Naive thymus-derived CD8-positive, alpha-beta T cell (primary cell): ENCODE measurements at regions not wholly inside any gene's neighbourhood (a gene's known extent, or its start where the extent isn't known, plus 50 kb on each side); places are given as distances from the start of the nearest gene placed in this dataset.

ENCODE experiments used
- ATAC-seq, 2 donors: fragments of 150-1000 bp; cut with Tn5 transposase in 1 of 2; sonication (Bioruptor Pico), chemical (Tn5 transposase) in 1 of 2; 1 replicate in 1 of 2; 2 replicates in 1 of 2; pipeline ENCODE4 v1.10.0; 2021; ENCODE audit warnings: mild to moderate bottlenecking in 2 of 2, moderate library complexity in 2 of 2
- POLR2A ChIA-PET: fragments of 350-600 bp; sonication (Branson Sonifier 250); formaldehyde crosslinking; loops from one replicate; lab custom pipeline; 2021; ENCODE audit warnings: antibody characterized with exemption; lab: Charles Lee
- DNase-seq, 10 donors: peaks; one replicate each; pipeline versions ENCODE4 v3.0.0 to v3.0.0-alpha.2; 2020 to 2022
- H3K27ac Mint-ChIP-seq, 10 donors: one replicate each; pipeline ENCODE4 v1.8.0; 2020 to 2022; ENCODE audit warnings: mild to moderate bottlenecking in 10 of 10, mixed read lengths in 10 of 10, moderate library complexity in 4 of 10, inconsistent platforms in 1 of 10
- H3K27me3 Mint-ChIP-seq, 5 donors: one replicate each; pipeline ENCODE4 v1.8.0; 2021 to 2022; ENCODE audit warnings: mixed read lengths in 5 of 5
- H3K36me3 Mint-ChIP-seq, 3 donors: one replicate each; pipeline ENCODE4 v1.8.0; 2020 to 2022; ENCODE audit warnings: mixed read lengths in 3 of 3, mild to moderate bottlenecking in 2 of 3, inconsistent platforms in 1 of 3
- H3K4me1 Mint-ChIP-seq, 4 donors: one replicate each; pipeline ENCODE4 v1.8.0; 2021 to 2022; ENCODE audit warnings: mixed read lengths in 4 of 4
- H3K4me3 Mint-ChIP-seq, 10 donors: one replicate each; pipeline ENCODE4 v1.8.0; 2020 to 2022; ENCODE audit warnings: mild to moderate bottlenecking in 10 of 10, mixed read lengths in 10 of 10, moderate library complexity in 6 of 10, inconsistent platforms in 1 of 10
- H3K9me3 Mint-ChIP-seq, 9 donors: one replicate each; pipeline ENCODE4 v1.8.0; 2020 to 2022; ENCODE audit warnings: mixed read lengths in 9 of 9, mild to moderate bottlenecking in 3 of 9, inconsistent platforms in 1 of 9, moderate library complexity in 1 of 9

- POLR2A ChIA-PET: no interaction called here
- H3K4me1 Mint-ChIP-seq: no peaks in the 10 kb centered on the region
Measured at GRCh38 chr3:118666-119065, 77.9 kb upstream of the CHL1 start.

GRCh38 chr3:123341-123740 lies 73.2 kb upstream of the CHL1 start:
- POLR2A ChIA-PET: no interaction called here
- peaks cover 0 to 26% (median 4%) of the 10 kb centered on the region in 9 donors for H3K9me3 Mint-ChIP-seq
- H3K27ac Mint-ChIP-seq: no peak overlapping the region
- H3K36me3 Mint-ChIP-seq: no peaks in the 10 kb centered on the region
- DNase-seq: no peak
- peaks cover 0 to 10% (median 0%) of the 10 kb centered on the region in 5 donors for H3K27me3 Mint-ChIP-seq
- no peaks in the 10 kb centered on the region for H3K4me1 Mint-ChIP-seq
- no peak for ATAC-seq
- H3K4me3 Mint-ChIP-seq: no peak overlapping the region

More at GRCh38 chr3:118666-119065, 77.9 kb upstream of the CHL1 start:
- Mint-ChIP-seq H3K27ac (no peak overlapping the region), H3K9me3 (peaks cover 0 to 2% (median 0%) of the 10 kb centered on the region in 9 donors), H3K27me3 (peaks cover 0 to 5% (median 0%) of the 10 kb centered on the region in 5 donors), H3K4me3 (no peak overlapping the region), H3K36me3 (no peaks in the 10 kb centered on the region)
- DNase-seq (no peak), ATAC-seq (no peak)

GRCh38 chr3:124557-125179 lies 71.9 kb upstream of the CHL1 start:
- H3K27ac Mint-ChIP-seq: no peak overlapping the region
- no peak overlapping the region for H3K4me3 Mint-ChIP-seq
- DNase-seq (no peak), ATAC-seq (no peak)
- POLR2A ChIA-PET: no interaction called here
- peaks cover 0 to 26% (median 4%) of the 10 kb centered on the region in 9 donors for H3K9me3 Mint-ChIP-seq
- H3K27me3 Mint-ChIP-seq: peaks cover 0 to 10% (median 0%) of the 10 kb centered on the region in 5 donors
- H3K36me3 Mint-ChIP-seq: no peaks in the 10 kb centered on the region
- H3K4me1 Mint-ChIP-seq: no peaks in the 10 kb centered on the region

GRCh38 chr3:128515-129172 lies 67.9 kb upstream of the CHL1 start:
- Mint-ChIP-seq H3K9me3 (peaks cover 0 to 26% (median 4%) of the 10 kb centered on the region in 9 donors), H3K27me3 (peaks cover 0 to 10% (median 0%) of the 10 kb centered on the region in 5 donors), H3K4me1 (no peaks in the 10 kb centered on the region), H3K27ac (no peak overlapping the region), H3K4me3 (no peak overlapping the region), H3K36me3 (no peaks in the 10 kb centered on the region)
- ATAC-seq: no peak
- no peak for DNase-seq
- POLR2A ChIA-PET: no interaction called here

- no peak overlapping the region for H3K27ac Mint-ChIP-seq
- H3K4me3 Mint-ChIP-seq: no peak overlapping the region
- no peaks in the 10 kb centered on the region for H3K4me1 Mint-ChIP-seq
- POLR2A ChIA-PET: no interaction called here
- ATAC-seq: no peak
- DNase-seq: no peak
- no peaks in the 10 kb centered on the region for H3K36me3 Mint-ChIP-seq
- peaks cover 0 to 9% (median 0%) of the 10 kb centered on the region in 9 donors for H3K9me3 Mint-ChIP-seq
- H3K27me3 Mint-ChIP-seq: peaks cover 0 to 2% (median 0%) of the 10 kb centered on the region in 5 donors
Measured at GRCh38 chr3:131151-131888, 65.2 kb upstream of the CHL1 start.

- no peaks in the 10 kb centered on the region for H3K27me3 Mint-ChIP-seq
- peaks cover 0 to 9% (median 0%) of the 10 kb centered on the region in 9 donors for H3K9me3 Mint-ChIP-seq
- POLR2A ChIA-PET: no interaction called here
- H3K4me1 Mint-ChIP-seq: no peaks in the 10 kb centered on the region
- H3K27ac Mint-ChIP-seq: no peak overlapping the region
- no peak for ATAC-seq
- no peaks in the 10 kb centered on the region for H3K36me3 Mint-ChIP-seq
- DNase-seq: no peak
- H3K4me3 Mint-ChIP-seq: no peak overlapping the region
Measured at GRCh38 chr3:132378-132777, 64.2 kb upstream of the CHL1 start.

- ATAC-seq (no peak), DNase-seq (no peak)
- peaks cover 0 to 9% (median 0%) of the 10 kb centered on the region in 9 donors for H3K9me3 Mint-ChIP-seq
- H3K36me3 Mint-ChIP-seq: no peaks in the 10 kb centered on the region
- H3K4me1 Mint-ChIP-seq: no peaks in the 10 kb centered on the region
- no peak overlapping the region for H3K27ac Mint-ChIP-seq
- no peaks in the 10 kb centered on the region for H3K27me3 Mint-ChIP-seq
- POLR2A ChIA-PET: no interaction called here
- H3K4me3 Mint-ChIP-seq: no peak overlapping the region
Measured at GRCh38 chr3:132904-133303, 63.7 kb upstream of the CHL1 start.

- POLR2A ChIA-PET: no interaction called here
- Mint-ChIP-seq H3K27me3 (peaks cover 0 to 8% (median 0%) of the 10 kb centered on the region in 5 donors), H3K27ac (no peak overlapping the region), H3K4me1 (peaks cover 0 to 2% (median 0%) of the 10 kb centered on the region in 4 donors), H3K4me3 (no peak overlapping the region), H3K36me3 (no peaks in the 10 kb centered on the region), H3K9me3 (peaks cover 0 to 7% (median 0%) of the 10 kb centered on the region in 9 donors)
- no peak for DNase-seq
- ATAC-seq: no peak
Measured at GRCh38 chr3:140748-141330, 55.7 kb upstream of the CHL1 start.
